ENCODE measurements at regions not wholly inside any gene's neighbourhood (a gene's known extent, or its start where the extent isn't known, plus 50 kb on each side); places are given as distances from the start of the nearest gene placed in this dataset.

GRCh38 chr1:192756847-192757246, 52.0 kb upstream of the RGS2 start:
- ChIA-PET CTCF (interaction anchor here (1.2 kb wide), 1 partner anchor 10 kb away, joined by 3 read pairs; no protein-coding TSS in a partner anchor), POLR2A (interaction anchor here (0.7 kb wide), 1 partner anchor 122 kb away, joined by 3 read pairs; no protein-coding TSS in a partner anchor)
- Mint-ChIP-seq H3K27ac (ENCODE audit: low read depth, unreplicated experiment) (no peak overlapping the region), H3K4me1 (ENCODE audit: insufficient read depth, unreplicated experiment) (no peaks in the 10 kb centered on the region), H3K9me3 (ENCODE audit: unreplicated experiment) (no peaks in the 10 kb centered on the region), H3K4me3 (ENCODE audit: unreplicated experiment) (no peak overlapping the region), H3K36me3 (ENCODE audit: insufficient read depth, unreplicated experiment) (no peaks in the 10 kb centered on the region), H3K27me3 (ENCODE audit: insufficient read depth, unreplicated experiment) (no peaks in the 10 kb centered on the region)
- intact Hi-C loops (cut with micrococcal nuclease) = no loop called here
- no peak for DNase-seq (ENCODE audit: unreplicated experiment)
- TF ChIP-seq, protein P1, sequence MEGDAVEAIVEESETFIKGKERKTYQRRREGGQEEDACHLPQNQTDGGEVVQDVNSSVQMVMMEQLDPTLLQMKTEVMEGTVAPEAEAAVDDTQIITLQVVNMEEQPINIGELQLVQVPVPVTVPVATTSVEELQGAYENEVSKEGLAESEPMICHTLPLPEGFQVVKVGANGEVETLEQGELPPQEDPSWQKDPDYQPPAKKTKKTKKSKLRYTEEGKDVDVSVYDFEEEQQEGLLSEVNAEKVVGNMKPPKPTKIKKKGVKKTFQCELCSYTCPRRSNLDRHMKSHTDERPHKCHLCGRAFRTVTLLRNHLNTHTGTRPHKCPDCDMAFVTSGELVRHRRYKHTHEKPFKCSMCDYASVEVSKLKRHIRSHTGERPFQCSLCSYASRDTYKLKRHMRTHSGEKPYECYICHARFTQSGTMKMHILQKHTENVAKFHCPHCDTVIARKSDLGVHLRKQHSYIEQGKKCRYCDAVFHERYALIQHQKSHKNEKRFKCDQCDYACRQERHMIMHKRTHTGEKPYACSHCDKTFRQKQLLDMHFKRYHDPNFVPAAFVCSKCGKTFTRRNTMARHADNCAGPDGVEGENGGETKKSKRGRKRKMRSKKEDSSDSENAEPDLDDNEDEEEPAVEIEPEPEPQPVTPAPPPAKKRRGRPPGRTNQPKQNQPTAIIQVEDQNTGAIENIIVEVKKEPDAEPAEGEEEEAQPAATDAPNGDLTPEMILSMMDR (IDR thresholded peaks at IDR 0.05; ENCODE audit: unreplicated experiment) = no peak
- no TSS peak for BruUV-seq (replicated peaks)

- Mint-ChIP-seq H3K27me3 (ENCODE audit: insufficient read depth, unreplicated experiment) (no peaks in the 10 kb centered on the region), H3K27ac (ENCODE audit: low read depth, unreplicated experiment) (no peak overlapping the region), H3K9me3 (ENCODE audit: unreplicated experiment) (peaks cover 7% of the 10 kb centered on the region), H3K4me3 (ENCODE audit: unreplicated experiment) (no peak overlapping the region), H3K36me3 (ENCODE audit: insufficient read depth, unreplicated experiment) (no peaks in the 10 kb centered on the region), H3K4me1 (ENCODE audit: insufficient read depth, unreplicated experiment) (peaks cover 10% of the 10 kb centered on the region)
- TF ChIP-seq, protein P1 (IDR thresholded peaks at IDR 0.05; ENCODE audit: unreplicated experiment) = no peak
- ChIA-PET CTCF (no interaction called here), POLR2A (no interaction called here)
- BruUV-seq (replicated peaks) = no TSS peak
- intact Hi-C loops (cut with micrococcal nuclease) = no loop called here
- no peak for DNase-seq (ENCODE audit: unreplicated experiment)
These were observed 50.3 kb upstream of the RGS2 start for GRCh38 chr1:192758492-192758891.
